ENCODE measurements at regions not wholly inside any gene's neighbourhood (a gene's known extent, or its start where the extent isn't known, plus 50 kb on each side); places are given as distances from the start of the nearest gene placed in this dataset.

- no peak for TF ChIP-seq CTCF (conservative IDR thresholded peaks at IDR 0.05; ENCODE audit: low read depth in 2 of 2)
- no peak for TF ChIP-seq EZH2 (IDR thresholded peaks at IDR 0.05; ENCODE audit: low read depth, unreplicated experiment)
- no peak for TF ChIP-seq POLR2AphosphoS5 (IDR thresholded peaks at IDR 0.05; ENCODE audit: low read depth)
- no peak for TF ChIP-seq JUNB (IDR thresholded peaks at IDR 0.05; ENCODE audit: unreplicated experiment)
- no peak for TF ChIP-seq NANOG (IDR thresholded peaks at IDR 0.05; ENCODE audit: borderline replicate concordance)
- no peak for TF ChIP-seq REST (IDR thresholded peaks at IDR 0.05; ENCODE audit: unreplicated experiment)
- TF ChIP-seq ETS1 (IDR thresholded peaks at IDR 0.05) = no peak
- TF ChIP-seq STAT1 (IDR thresholded peaks at IDR 0.05; ENCODE audit: unreplicated experiment) = no peak
- TF ChIP-seq EZH2phosphoT487 (IDR thresholded peaks at IDR 0.05; ENCODE audit: unreplicated experiment) = no peak
- no peak for TF ChIP-seq CREB1 (CRISPR knock-in tag; IDR thresholded peaks at IDR 0.05; ENCODE audit: low read depth)
Measured at GRCh38 chr4:53786632-53787031, 195.3 kb upstream of the LNX1 start.

Measured in GM23338 (cell line).